AG10803 (cell line): ENCODE measurements at regions not wholly inside any gene's neighbourhood (a gene's known extent, or its start where the extent isn't known, plus 50 kb on each side); places are given as distances from the start of the nearest gene placed in this dataset.
A peak's percentile ranks its signal among the peaks of the same experiment; 100 is the strongest.
"Not testable (repeated sequence)": the region's sequence is repeated elsewhere in the genome, so short reads cannot be mapped to it uniquely, and the experiment has no call there.

Experiments
- DNase-seq: peaks from one replicate; pipeline ENCODE4 v3.0.0; 2010; ENCODE audit warnings: low read depth
- H3K4me3 ChIP-seq: 2 replicates; pipeline ENCODE4 v1.5.1; 2011; ENCODE audit warnings: mild to moderate bottlenecking, low read length, control low read depth
- TF ChIP-seq, protein P1 (sequence below): conservative IDR thresholded peaks from 2 replicates; pipeline ENCODE4 v1.5.1; 2011; ENCODE audit warnings: mild to moderate bottlenecking, low read length, control low read depth, inconsistent platforms

DNA sequence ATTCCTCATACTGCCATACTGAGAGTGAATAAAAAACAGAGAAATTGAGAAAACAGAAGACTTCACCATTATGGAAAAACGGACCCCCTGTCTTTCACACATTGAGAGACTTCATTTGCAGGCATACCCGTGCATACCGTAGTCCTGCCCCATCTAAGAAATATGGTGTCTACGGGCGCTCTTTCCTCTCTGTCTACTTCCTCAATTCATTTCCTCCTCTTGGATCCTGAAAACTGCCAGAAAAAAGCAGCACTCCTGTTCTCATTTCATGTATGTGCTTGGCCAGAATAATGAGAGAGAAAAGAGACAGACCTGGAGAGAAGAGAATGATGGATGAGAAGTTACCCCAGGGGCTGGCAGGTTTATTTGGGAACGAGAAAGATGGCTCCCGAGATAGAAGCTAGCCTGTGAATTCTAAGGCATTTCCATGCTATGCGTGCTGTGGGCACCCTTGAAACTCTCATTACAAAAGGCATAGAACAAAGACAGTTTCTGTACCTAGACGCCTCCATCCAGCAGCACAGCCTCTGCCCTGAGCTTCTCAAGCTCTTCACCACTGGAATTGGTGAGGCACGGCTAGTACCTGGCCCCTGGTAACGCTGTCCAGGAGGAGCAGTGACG lies 62.5 kb upstream of the EPHB3 start:
- no peak for DNase-seq
- TF ChIP-seq, protein P1, sequence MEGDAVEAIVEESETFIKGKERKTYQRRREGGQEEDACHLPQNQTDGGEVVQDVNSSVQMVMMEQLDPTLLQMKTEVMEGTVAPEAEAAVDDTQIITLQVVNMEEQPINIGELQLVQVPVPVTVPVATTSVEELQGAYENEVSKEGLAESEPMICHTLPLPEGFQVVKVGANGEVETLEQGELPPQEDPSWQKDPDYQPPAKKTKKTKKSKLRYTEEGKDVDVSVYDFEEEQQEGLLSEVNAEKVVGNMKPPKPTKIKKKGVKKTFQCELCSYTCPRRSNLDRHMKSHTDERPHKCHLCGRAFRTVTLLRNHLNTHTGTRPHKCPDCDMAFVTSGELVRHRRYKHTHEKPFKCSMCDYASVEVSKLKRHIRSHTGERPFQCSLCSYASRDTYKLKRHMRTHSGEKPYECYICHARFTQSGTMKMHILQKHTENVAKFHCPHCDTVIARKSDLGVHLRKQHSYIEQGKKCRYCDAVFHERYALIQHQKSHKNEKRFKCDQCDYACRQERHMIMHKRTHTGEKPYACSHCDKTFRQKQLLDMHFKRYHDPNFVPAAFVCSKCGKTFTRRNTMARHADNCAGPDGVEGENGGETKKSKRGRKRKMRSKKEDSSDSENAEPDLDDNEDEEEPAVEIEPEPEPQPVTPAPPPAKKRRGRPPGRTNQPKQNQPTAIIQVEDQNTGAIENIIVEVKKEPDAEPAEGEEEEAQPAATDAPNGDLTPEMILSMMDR: no peak
- no peak overlapping the region for H3K4me3 ChIP-seq

DNA sequence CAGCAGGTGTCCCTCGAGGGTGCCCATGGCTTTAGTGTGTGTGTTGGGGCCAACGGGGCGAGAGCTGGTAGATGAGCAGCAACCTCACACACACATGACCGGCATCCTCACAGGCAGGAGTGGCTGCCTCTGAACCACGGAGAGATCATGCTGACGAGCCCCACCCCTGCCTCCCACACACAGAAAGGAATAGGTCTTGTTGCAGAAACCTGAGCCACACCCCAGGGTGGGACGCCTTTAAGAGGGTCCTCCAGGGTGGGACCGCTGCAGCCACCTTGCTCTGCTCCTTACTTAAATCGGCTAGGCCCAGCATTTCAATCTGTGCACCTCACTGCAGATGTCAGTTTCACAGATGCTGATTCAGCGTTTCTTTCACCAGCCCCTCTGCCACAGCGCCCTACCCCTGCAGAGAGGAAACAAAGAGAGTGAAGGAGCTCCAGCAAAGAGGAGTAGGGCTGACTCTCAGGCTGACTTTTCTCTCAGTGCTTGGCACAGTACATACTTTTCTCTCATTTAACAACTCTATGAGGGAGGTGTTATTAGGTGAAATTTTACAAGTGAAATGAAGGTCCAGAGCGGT lies 61.2 kb upstream of the EPHB3 start:
- DNase-seq: no peak
- H3K4me3 ChIP-seq: no peak overlapping the region
- TF ChIP-seq, protein P1: no peak

DNA sequence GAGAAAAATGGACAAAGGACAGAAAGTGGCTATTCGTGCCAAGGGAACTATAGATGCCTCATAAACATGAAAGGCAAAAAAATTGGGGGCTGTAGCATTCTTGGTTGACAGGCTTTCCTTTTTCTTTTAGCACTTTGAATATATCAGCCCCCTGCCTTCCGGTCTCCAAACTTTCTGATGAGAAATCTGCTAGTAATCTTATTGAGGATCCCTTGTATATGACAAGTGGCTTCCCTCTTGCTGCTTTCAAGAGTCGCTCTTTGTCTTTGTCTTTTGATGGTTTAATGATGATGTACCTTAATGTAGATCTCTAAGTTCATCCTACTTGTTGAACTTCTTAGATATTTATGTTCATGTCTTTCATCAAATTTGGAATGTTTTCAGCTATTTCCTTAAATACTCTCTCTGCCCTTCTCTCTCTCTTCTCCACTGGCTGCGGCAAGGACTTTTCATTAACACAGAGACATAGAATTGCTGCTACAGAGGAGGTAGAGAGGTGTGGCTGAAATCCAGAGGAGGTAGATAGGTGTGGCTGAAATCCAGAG lies 59.4 kb upstream of the EPHB3 start:
- TF ChIP-seq, protein P1: no peak
- no peak for DNase-seq
- H3K4me3 ChIP-seq: no peak overlapping the region

DNA sequence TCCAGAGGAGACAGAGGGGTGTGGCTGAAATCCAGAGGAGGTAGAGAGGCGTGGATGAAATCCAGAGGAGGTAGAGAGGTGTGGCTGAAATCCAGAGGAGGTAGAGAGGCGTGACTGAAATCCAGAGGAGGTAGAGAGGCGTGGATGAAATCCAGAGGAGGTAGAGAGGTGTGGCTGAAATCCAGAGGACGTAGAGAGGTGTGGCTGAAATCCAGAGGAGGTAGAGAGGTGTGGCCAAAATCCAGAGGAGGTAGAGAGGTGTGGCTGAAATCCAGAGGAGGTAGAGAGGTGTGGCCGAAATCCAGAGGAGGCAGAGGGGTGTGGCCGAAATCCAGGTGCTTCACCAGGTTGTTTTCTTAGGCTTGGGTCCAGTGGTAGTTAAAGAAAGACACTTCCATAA lies 58.7 kb upstream of the EPHB3 start:
- not testable (repeated sequence) for DNase-seq, H3K4me3 ChIP-seq

DNA sequence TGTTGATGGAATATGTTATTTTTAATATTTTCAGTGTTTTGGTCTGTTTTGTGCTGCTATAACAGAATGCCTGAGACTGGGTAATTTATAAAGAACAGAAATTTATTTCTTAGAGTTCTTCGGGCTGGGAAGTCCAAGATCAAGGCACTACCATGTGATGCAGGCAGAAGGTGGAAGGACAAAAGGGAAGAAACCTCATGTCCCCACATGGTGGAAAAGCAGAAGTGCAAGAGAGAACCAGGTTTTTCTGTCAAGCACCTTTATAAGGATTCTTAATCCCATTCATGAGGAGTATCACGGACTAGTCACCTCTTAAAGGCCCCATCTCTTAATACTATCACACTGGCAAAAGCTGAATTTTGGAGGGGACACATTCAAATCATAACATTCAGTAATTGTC lies 57.9 kb upstream of the EPHB3 start:
- DNase-seq: no peak
- H3K4me3 ChIP-seq: no peak overlapping the region
- TF ChIP-seq, protein P1: no peak

DNA sequence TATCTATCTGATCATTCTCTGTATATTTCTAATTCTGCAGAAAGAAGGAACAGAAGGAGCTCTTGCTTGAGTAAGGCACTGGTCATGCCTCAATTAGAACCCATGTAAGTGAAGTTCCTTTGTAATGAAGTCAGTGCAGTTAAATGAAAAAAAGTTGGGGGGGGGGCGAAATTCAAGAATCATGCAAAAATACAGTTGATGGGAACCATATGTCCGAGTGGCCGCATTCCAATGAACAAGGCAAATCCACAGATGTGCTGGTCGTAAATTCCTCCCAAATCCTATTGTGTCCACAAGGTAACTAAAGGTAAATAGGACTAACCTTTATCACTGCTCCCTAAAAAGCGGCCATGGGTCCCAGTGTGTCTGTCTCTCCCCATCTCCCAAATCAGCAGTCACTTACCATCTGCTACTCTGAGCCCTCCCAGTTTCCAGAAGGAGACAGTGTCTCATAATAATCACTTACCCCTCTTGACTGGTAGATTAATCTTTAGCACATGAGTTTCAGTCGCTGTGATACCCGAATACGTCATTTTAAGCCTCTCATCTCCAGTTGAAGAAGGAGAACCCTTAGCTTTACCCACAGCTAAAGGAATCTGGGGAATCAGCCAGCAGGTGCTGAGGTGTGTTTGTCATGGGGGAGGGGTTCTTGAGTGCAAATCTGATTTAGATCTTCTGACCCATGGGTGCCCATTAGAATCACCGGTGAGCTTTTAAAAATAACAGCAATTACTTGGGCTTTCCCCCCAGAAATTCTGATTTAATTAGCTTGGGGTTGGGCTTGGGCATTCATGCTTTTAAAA lies 56.3 kb upstream of the EPHB3 start:
- no peak overlapping the region for H3K4me3 ChIP-seq
- peak; percentile 69 for DNase-seq
- TF ChIP-seq, protein P1: no peak

DNA sequence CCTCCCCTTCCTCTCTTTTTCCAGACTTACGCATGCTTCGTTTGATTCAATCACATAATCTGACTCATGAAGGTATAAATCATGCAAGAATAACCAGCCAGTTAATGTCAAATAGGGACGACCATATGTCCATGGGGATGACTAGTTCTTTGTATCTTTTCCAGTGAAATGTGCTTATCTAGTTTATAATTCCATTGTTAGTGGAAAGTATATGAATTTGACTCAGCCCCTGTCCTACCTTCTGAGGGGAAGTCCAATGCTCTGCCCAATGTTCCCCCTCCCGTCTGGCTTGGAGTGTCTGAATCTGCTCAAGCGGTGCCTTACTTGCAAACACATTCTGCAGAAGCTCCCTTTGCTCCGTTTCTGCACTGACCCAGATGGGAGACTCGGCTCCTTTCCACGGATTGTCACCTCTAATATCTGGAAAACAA lies 55.0 kb upstream of the EPHB3 start:
- TF ChIP-seq, protein P1: no peak
- DNase-seq: peak; percentile 39
- H3K4me3 ChIP-seq: no peak overlapping the region
